HG02981 (cell line): ENCODE measurements at regions not wholly inside any gene's neighbourhood (a gene's known extent, or its start where the extent isn't known, plus 50 kb on each side); places are given as distances from the start of the nearest gene placed in this dataset.
A peak's percentile ranks its signal among the peaks of the same experiment; 100 is the strongest.

Source experiments
- ATAC-seq: cut with Tn5 transposase; IDR thresholded peaks from one replicate; pipeline ENCODE4 v1.9.1; 2021; ENCODE audit warnings: mild to moderate bottlenecking, moderate library complexity; ENCODE audit not compliant: unreplicated experiment

- ATAC-seq, result no peak
Observed at GRCh38 chrX:110430293-110431076, 71.8 kb downstream of the RTL9 start.

- no peak for ATAC-seq
Observed at GRCh38 chrX:110432091-110432905, 73.7 kb downstream of the RTL9 start.

GRCh38 chrX:110432906-110433215, 74.2 kb downstream of the RTL9 start:
- no peak for ATAC-seq

DNA sequence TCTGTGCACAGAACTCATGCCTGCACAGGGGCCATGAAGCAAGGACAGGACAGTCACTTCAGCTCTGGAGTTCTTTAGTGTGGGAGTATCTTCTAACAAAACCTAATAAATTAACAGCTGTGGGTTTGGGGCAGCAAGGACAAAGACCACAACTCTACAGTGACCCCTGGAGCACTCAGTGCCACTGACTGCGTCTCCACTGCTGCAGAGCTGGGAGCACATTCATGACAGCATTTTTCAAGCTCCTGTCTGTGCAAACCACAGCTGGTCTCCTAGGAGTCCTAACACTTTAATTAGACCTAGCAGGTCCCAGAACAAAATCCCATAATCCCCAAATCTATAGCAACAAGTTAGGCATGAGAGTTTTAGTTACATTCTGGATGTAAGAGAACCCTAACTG, 76.5 kb downstream of the RTL9 start:
- ATAC-seq, result no peak

DNA sequence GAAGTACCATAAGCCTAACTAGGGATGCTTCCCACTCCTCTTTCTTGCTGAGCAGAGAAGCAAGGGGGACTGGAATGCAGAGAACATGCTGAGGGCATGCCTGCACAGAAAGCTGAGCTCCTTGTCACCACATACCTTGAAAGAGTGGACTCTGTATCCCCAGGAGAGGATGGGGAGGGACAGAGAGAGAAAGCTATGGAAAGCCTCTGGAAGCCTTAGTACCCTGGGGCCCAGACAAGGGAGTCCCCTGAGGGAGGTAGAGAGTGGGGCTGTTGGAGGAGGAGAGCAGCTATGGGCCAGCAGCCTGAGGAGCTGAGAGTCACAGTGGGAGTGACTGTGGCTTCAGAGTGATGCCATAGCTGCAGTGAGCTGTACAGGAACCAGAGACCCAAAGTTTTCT, 77.9 kb downstream of the RTL9 start:
- ATAC-seq, result no peak

DNA sequence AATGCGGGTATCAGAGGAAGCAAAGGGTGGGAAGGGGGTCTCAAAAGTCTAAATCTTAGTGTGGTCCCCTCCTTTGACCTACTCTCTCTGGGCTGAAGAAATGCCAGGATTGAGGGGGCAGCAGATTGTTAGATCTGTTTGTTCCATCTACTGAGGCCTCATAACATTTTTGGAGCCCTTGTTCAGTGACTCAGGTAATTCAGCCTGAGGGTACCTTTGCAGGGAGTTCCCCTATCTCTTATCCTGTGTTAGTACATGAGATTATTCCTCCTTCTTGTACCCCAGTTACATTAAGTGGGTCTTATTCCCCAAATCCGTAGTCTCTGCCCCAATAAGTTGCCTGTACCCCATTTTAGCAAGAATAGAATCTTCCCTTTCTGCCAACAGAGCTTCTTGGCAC, 79.0 kb downstream of the RTL9 start:
- no peak for ATAC-seq

- ATAC-seq, result no peak
Observed at GRCh38 chrX:110440016-110440805, 81.6 kb downstream of the RTL9 start.

DNA sequence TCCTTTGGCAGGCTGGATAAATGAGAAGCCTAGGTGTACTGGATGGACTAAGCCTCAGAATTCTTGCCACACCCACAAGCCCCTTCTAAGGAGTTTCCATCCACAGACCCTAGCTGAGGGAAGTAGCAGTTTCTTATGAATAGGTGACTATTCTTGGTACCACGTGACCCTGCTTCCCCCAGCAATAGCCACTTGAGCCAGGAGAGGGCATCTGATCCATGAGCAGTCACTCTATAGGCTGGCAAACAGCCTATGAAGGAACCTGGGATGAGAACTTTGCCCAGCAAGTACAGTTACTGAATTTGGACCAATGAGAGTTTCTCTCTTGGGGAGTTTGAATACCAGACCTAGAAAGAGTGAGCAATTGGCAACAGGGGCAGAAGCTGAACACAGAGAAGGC, 84.0 kb downstream of the RTL9 start:
- no peak for ATAC-seq

- ATAC-seq, result no peak
Observed at GRCh38 chrX:110444996-110445395, 86.3 kb downstream of the RTL9 start.

- ATAC-seq, result no peak
Observed at GRCh38 chrX:110448459-110448858, 89.8 kb downstream of the RTL9 start.

- ATAC-seq, result no peak
Observed at GRCh38 chrX:110449312-110449711, 90.7 kb downstream of the RTL9 start.

DNA sequence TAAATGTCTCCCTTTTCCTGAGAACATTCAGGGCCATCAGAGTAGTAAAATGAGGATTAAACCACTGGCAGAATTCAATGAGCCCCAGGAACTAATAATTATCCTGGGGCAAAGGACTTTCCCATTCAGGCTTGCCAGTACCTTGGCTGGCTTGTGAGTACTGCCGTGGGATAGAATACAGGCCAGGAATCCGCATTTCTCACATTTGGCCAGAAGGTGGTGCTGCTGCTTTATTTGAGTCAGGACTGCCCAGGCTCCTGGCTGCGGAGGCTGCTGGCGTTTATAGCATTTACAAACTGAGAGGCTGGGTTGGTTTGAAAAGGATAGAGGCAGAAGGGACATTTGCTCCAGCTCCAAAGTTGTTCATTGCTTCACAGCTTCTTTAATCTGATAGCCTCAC, 91.4 kb downstream of the RTL9 start:
- peak; percentile 83 for ATAC-seq

DNA sequence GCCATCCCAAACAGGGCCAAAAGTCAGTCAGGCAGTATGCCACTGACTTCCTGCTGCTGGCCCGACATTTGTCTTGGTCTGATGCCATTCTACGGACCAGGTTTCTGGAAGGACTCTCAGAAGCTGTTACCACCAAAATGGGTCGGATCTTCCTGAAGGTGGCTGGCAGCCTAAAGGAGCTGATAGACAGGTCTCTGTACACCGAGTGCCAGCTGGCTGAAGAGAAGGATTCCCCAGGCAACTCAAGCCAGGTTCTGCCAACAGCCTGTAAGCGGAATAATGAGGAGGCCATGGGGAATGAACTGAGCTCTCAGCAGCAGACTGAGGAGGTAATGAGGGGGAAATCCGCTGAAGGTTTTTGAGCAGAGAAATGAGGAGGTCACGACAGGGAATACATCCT, 95.7 kb downstream of the RTL9 start:
- ATAC-seq, result no peak

DNA sequence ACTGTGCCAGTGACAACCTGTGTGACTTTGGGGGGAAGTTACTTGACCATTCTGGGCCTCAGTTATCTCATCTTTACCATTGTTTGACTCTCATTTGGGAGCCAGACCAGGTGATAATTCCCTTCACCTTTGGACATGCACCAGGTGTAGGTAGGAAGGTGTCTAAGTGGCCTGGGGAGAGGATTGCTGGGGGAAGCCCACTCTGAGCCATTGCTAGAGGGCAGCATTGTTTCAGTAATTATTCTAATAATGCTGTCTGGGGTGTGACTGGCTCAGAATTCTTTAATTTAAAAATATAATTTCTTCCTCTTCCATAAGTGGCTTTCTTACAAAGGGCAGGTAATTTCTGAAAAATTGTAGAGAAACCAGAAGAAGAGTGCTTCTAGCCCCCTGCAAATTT, 104.3 kb downstream of the RTL9 start:
- no peak for ATAC-seq

- no peak for ATAC-seq
Observed at GRCh38 chrX:110466790-110467189, 108.1 kb downstream of the RTL9 start.

DNA sequence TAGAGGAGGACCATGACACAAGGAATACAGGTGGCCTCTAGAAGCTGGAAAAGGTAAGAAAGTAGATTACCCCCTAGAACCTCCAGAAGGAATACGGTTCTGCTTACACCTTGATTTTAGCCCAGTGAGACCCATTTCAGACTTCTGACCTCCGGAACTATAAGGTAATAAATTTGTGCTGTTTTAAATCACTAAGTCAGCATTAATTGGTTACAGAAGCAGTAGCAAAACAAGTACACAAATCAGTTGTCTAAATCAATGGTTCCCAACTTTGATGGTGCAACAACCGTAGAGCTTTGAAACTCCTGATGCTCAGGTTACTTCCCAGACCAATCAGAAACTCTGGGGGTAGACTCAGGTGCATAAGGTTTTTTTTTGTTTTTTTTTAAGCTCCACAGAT, 113.6 kb downstream of the RTL9 start:
- no peak for ATAC-seq

DNA sequence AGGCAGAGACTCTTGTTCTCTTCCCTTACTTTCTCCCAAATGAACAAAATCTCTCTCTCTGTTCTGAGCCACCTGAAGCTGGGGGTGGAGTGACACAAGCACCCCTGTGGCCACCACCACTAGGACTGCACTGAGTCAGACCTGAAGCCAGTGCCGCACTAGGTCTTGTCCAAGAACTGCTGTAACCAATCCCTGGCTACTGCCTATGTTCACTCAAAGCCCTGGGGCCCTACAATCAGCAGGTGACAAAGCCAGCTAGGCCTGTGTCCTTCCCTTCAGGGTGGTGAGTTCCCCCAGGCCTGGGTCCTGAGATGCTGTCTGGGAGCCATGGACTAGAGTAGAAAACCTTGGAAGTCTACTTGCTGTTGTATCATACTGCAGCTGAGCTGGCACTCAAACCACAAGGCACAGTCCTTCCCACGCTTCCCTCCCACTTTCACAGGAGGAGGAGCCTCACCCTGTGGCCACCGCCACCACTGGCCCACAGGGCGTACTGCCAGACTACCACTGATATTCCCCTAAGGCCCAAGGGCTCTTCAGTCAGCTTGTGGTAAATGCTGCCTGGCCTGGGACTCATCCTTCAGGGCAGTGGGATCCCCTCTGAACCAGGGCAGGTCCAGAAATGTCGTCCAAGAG, 119.1 kb downstream of the RTL9 start:
- no peak for ATAC-seq

DNA sequence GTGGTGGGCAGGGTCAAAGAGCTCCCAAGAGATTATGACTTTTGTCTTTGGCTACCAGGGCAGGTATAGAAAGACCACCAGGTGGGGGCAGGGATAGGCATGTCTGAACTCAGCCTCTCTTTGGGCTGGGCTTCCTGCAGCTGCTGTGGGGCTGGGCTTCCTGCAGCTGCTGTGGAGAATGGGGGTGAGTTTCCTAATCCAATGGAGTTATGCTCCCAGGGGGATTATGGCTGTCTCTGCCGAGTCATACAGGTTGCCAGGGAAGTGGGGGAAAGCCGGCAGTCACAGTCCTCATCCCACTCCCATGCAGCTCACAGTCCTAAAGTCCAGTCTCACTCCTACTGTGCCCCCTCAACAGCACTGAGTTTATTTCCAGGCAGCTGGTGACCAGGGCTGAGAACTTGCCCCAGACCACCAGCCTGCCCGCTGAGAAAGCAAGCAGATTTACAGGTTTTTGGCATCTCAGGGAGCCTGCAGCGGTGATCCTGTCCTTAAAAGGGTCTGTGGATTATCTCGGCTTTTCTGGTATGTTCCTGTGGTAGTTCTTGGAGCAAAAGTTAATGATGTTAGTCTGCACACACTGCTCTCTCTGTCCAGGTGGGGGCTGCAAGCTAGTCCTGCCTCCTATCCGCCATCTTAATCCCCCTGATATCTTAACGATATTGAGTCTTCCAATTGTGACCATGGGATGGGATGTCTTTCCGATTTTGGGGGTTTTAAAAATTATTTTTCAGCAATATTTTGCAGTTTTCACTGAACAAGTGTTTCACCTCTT, 133.4 kb downstream of the RTL9 start:
- ATAC-seq, result no peak

GRCh38 chrX:110504947-110505346, 146.3 kb downstream of the RTL9 start:
- ATAC-seq, result no peak

- ATAC-seq, result no peak
Observed at GRCh38 chrX:110509755-110510532, 151.3 kb downstream of the RTL9 start.
